Astrocyte (in vitro differentiated cells and primary cell): ENCODE measurements at regions not wholly inside any gene's neighbourhood (a gene's known extent, or its start where the extent isn't known, plus 50 kb on each side); places are given as distances from the start of the nearest gene placed in this dataset.

ENCODE experiments used
- EZH2 ChIP-seq: IDR thresholded peaks from 2 replicates; pipeline ENCODE4 v1.6.1; 2012; ENCODE audit warnings: mild to moderate bottlenecking, low read length, inconsistent platforms; ENCODE audit not compliant: insufficient read depth
- TF ChIP-seq, protein P1 (sequence below): IDR thresholded peaks from 2 replicates; pipeline ENCODE4 v1.5.1; 2011; ENCODE audit warnings: low read depth, mild to moderate bottlenecking, inconsistent platforms, low read length, moderate library complexity; ENCODE audit not compliant: insufficient read depth

DNA sequence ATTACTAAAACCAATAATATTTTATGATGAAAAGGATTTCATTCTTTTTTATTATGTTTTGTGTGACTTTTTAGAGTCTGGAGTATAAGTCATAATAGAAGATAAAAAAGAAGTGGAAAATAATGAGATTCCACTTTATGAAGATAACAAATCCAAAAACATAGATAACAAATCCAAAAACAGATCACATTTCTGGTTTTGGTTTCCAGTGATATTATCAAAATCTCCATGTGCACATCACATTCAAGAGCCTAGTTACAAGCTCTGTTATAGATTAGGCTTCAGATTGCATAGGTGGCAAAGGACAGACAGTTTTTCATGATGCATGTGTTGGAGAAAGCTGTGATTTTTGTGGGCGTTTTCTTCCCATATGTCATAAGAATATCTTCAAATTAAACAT is 648.2 kb downstream of the STK39 start:
- TF ChIP-seq, protein P1, sequence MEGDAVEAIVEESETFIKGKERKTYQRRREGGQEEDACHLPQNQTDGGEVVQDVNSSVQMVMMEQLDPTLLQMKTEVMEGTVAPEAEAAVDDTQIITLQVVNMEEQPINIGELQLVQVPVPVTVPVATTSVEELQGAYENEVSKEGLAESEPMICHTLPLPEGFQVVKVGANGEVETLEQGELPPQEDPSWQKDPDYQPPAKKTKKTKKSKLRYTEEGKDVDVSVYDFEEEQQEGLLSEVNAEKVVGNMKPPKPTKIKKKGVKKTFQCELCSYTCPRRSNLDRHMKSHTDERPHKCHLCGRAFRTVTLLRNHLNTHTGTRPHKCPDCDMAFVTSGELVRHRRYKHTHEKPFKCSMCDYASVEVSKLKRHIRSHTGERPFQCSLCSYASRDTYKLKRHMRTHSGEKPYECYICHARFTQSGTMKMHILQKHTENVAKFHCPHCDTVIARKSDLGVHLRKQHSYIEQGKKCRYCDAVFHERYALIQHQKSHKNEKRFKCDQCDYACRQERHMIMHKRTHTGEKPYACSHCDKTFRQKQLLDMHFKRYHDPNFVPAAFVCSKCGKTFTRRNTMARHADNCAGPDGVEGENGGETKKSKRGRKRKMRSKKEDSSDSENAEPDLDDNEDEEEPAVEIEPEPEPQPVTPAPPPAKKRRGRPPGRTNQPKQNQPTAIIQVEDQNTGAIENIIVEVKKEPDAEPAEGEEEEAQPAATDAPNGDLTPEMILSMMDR: no peak
- no peak for TF ChIP-seq EZH2
